ENCODE measurements at regions not wholly inside any gene's neighbourhood (a gene's known extent, or its start where the extent isn't known, plus 50 kb on each side); places are given as distances from the start of the nearest gene placed in this dataset.
A peak's percentile ranks its signal among the peaks of the same experiment; 100 is the strongest.

GRCh38 chr2:140108706-140109475 lies 1328.7 kb upstream of the NXPH2 start:
- H3K27ac Mint-ChIP-seq: peak overlapping the region in 1 of 3 experiments; percentile 73; a peak in 3 of 7 replicates
- no peak for DNase-seq
- H3K9me3 ChIP-seq (ENCODE audit: control insufficient read depth, low read depth, low read length): no peaks in the 10 kb centered on the region
- H3K79me1 ChIP-seq (ENCODE audit: insufficient read depth, low read depth, low read length, poor library complexity, severe bottlenecking): no peaks in the 10 kb centered on the region
- H2BK120ac ChIP-seq (ENCODE audit: low read depth, low read length, poor library complexity, severe bottlenecking): no peak overlapping the region
- H2BK20ac ChIP-seq (ENCODE audit: low read depth, low read length, poor library complexity, severe bottlenecking): no peak overlapping the region
- H3K36me3 Mint-ChIP-seq (ENCODE audit: insufficient read depth in 1 of 3, low read depth in 3 of 3): no peaks in the 10 kb centered on the region
- H3K23ac ChIP-seq (ENCODE audit: insufficient read length, low read depth, low read length): no peak overlapping the region
- H3K79me2 ChIP-seq (ENCODE audit: insufficient read depth, low read length): no peaks in the 10 kb centered on the region
- no peak overlapping the region for H4K91ac ChIP-seq (ENCODE audit: insufficient read length, low read depth, low read length)
- H3K27me3 ChIP-seq (ENCODE audit: insufficient read depth, low read length): no peaks in the 10 kb centered on the region
- H4K5ac ChIP-seq (ENCODE audit: insufficient read length, low read depth, low read length): no peak overlapping the region
- H3K4ac ChIP-seq (ENCODE audit: low read depth, low read length): no peak overlapping the region
- H2BK5ac ChIP-seq (ENCODE audit: insufficient read length, low read length): no peak overlapping the region
- H3K56ac ChIP-seq (ENCODE audit: insufficient read length, low read depth, low read length): no peak overlapping the region
- no peak overlapping the region for H3K4me3 Mint-ChIP-seq
- no peak overlapping the region for H3K18ac ChIP-seq (ENCODE audit: insufficient read length, low read depth, low read length)
- H2AK5ac ChIP-seq (ENCODE audit: insufficient read length, low read length): no peak overlapping the region
- no peak overlapping the region for H3K4me2 ChIP-seq (ENCODE audit: insufficient read depth, insufficient read length, low read length)
- H3K27ac ChIP-seq (ENCODE audit: insufficient read length, low read depth, low read length): no peak overlapping the region
- TF ChIP-seq, protein P1, sequence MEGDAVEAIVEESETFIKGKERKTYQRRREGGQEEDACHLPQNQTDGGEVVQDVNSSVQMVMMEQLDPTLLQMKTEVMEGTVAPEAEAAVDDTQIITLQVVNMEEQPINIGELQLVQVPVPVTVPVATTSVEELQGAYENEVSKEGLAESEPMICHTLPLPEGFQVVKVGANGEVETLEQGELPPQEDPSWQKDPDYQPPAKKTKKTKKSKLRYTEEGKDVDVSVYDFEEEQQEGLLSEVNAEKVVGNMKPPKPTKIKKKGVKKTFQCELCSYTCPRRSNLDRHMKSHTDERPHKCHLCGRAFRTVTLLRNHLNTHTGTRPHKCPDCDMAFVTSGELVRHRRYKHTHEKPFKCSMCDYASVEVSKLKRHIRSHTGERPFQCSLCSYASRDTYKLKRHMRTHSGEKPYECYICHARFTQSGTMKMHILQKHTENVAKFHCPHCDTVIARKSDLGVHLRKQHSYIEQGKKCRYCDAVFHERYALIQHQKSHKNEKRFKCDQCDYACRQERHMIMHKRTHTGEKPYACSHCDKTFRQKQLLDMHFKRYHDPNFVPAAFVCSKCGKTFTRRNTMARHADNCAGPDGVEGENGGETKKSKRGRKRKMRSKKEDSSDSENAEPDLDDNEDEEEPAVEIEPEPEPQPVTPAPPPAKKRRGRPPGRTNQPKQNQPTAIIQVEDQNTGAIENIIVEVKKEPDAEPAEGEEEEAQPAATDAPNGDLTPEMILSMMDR (conservative IDR thresholded peaks at IDR 0.05): no peak
- H3K23me2 ChIP-seq (ENCODE audit: insufficient read length, low read depth, low read length, poor library complexity, severe bottlenecking): no peaks in the 10 kb centered on the region
- no peak overlapping the region for H2BK15ac ChIP-seq (ENCODE audit: low read depth, low read length)
- H2AFZ ChIP-seq (ENCODE audit: low read length): no peak overlapping the region
- no peak overlapping the region for H3K9ac ChIP-seq (ENCODE audit: extremely low read depth, insufficient read length, low read length)
- no peak overlapping the region for H2BK12ac ChIP-seq (ENCODE audit: insufficient read length, low read depth, low read length)
- H3K14ac ChIP-seq (ENCODE audit: insufficient read depth, low read length): no peak overlapping the region
- H3K4me1 ChIP-seq (ENCODE audit: insufficient read depth, low read length): no peaks in the 10 kb centered on the region
- no peaks in the 10 kb centered on the region for H3K9me3 Mint-ChIP-seq
- no peak overlapping the region for H4K8ac ChIP-seq (replicated peaks; ENCODE audit: insufficient read length, low read depth, low read length)
- no peaks in the 10 kb centered on the region; the same call in 1 of the 2 replicates for H3K27me3 Mint-ChIP-seq (ENCODE audit: low read depth)
- peaks cover 0 to 2% of the 10 kb centered on the region in 2 experiments; a peak in 2 of 4 replicates for H3K4me1 Mint-ChIP-seq
- H3T11ph ChIP-seq (ENCODE audit: low read length): no peak overlapping the region
- no CpG with 5 or more reads among the region's 5 CpGs for WGBS (ENCODE audit: extremely low coverage, insufficient read length, low lambda C conversion rate)
- H4K20me1 ChIP-seq (ENCODE audit: control insufficient read depth, insufficient read depth, insufficient read length): no peaks in the 10 kb centered on the region
